ENCODE measurements at regions not wholly inside any gene's neighbourhood (a gene's known extent, or its start where the extent isn't known, plus 50 kb on each side); places are given as distances from the start of the nearest gene placed in this dataset.

- no peak for DNase-seq
Observed at GRCh38 chr16:14360326-14361037, 269.6 kb downstream of the PARN start.

- no peak for DNase-seq
Observed at GRCh38 chr16:14358697-14359305, 271.3 kb downstream of the PARN start.

GRCh38 chr16:14357328-14357727, 272.7 kb downstream of the PARN start:
- no peak for DNase-seq

- no peak for DNase-seq
Observed at GRCh38 chr16:14356064-14356463, 274.0 kb downstream of the PARN start.

- peak; percentile 14 for DNase-seq
Observed at GRCh38 chr16:14354561-14355351, 275.3 kb downstream of the PARN start.

- DNase-seq = no peak
Observed at GRCh38 chr16:14353340-14353739, 276.7 kb downstream of the PARN start.

- no peak for DNase-seq
Observed at GRCh38 chr16:14351647-14352046, 278.4 kb downstream of the PARN start.

GRCh38 chr16:14350626-14351025, 279.4 kb downstream of the PARN start:
- DNase-seq = no peak

GRCh38 chr16:14350081-14350480, 279.0 kb downstream of the MRTFB start:
- no peak for DNase-seq

- no peak for DNase-seq
Observed at GRCh38 chr16:14347706-14348105, 276.6 kb downstream of the MRTFB start.

GRCh38 chr16:14346278-14347142, 275.4 kb downstream of the MRTFB start:
- DNase-seq = no peak

- DNase-seq = no peak
Observed at GRCh38 chr16:14345512-14346115, 274.5 kb downstream of the MRTFB start.

- DNase-seq = no peak
Observed at GRCh38 chr16:14344945-14345344, 273.8 kb downstream of the MRTFB start.

GRCh38 chr16:14344292-14344691, 273.2 kb downstream of the MRTFB start:
- DNase-seq = no peak

GRCh38 chr16:14341324-14342225, 270.5 kb downstream of the MRTFB start:
- no peak for DNase-seq

- no peak for DNase-seq
Observed at GRCh38 chr16:14339694-14340093, 268.6 kb downstream of the MRTFB start.

- DNase-seq = no peak
Observed at GRCh38 chr16:14338969-14339368, 267.9 kb downstream of the MRTFB start.

GRCh38 chr16:14338236-14338635, 267.1 kb downstream of the MRTFB start:
- DNase-seq = no peak

- no peak for DNase-seq
Observed at GRCh38 chr16:14337303-14338191, 266.4 kb downstream of the MRTFB start.

GRCh38 chr16:14335297-14335696, 264.2 kb downstream of the MRTFB start:
- no peak for DNase-seq

Data from stimulated activated CD4-positive, alpha-beta T cell treated with anti-CD3 and anti-CD28 coated beads, Interleukin-12 subunit alpha, Interleukin-12 subunit beta, amount 100 ng/mL, for 4 hours (primary cell).